Caki2 (cell line): ENCODE measurements at regions not wholly inside any gene's neighbourhood (a gene's known extent, or its start where the extent isn't known, plus 50 kb on each side); places are given as distances from the start of the nearest gene placed in this dataset.

Experiments
- DNase-seq: peaks from one replicate; pipeline ENCODE4 v3.0.0-alpha.2; 2015; ENCODE audit warnings: low read depth
- in situ Hi-C: cut with HindIII; loops from 2 replicates; pipeline ENCODE4 v1.10.0; 2016; ENCODE audit warnings: low sequenced_read_pairs, low pct_unique_long_range_greater_than_20kb, mixed read lengths

DNA sequence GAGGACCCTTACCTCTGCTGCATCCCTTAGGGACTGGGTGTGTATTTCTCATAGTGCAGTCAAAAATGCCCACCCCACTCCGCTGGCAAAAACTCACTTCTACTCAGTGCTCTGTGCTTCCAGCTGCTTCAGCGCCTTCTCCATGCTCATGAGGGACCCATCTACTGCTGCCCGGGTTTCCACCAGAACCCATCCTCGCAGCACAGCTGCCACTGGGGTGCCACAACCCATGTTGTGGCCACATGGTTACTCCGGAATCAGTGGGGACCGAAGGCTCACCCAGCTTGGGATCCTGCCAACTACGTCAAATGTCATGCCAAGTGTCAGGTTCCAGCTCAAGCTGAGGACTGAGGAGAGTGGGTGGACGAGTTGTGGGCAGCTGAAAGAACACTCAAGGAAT is 774.2 kb upstream of the EYS start:
- no peak for DNase-seq
- in situ Hi-C loops: no loop called here

DNA sequence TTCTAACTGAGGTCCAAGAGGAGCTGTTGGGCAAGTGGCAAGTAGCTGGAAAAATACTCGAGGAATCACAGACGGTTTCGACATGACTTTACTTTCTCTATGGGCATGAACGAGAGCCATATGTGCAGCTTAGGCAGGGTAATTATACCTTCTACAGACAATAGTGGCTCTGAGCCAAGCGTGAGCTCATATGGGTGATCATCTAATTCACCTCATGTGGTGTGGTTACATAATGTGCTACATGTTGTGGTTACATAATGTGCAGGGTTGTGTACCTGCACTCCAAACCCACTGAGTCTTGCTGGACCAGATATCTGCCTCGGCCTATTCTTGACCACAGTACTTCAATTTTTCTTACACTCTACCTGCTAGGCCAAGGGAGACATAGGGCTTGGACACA is 771.7 kb upstream of the EYS start:
- in situ Hi-C loops: no loop called here
- DNase-seq: no peak

DNA sequence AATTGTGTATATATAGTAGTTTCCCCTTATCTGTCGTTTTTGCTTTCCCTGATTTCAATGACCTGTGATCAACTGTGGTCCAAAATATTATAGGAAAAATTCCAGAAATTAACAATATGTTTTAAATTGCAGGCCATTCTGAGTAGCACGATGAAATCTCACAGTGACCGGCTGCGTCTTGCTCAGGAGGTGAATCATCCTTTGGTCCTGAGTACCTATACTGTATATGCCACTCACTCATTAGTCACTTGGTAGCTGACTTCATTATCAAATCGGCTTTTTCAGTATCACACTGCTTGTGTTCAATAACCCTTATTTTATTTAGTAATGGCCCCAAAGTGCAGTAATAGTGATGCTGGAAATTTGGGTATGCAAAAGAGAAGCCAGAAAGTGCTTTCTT is 728.3 kb upstream of the EYS start:
- no peak for DNase-seq
- in situ Hi-C loops: no loop called here

DNA sequence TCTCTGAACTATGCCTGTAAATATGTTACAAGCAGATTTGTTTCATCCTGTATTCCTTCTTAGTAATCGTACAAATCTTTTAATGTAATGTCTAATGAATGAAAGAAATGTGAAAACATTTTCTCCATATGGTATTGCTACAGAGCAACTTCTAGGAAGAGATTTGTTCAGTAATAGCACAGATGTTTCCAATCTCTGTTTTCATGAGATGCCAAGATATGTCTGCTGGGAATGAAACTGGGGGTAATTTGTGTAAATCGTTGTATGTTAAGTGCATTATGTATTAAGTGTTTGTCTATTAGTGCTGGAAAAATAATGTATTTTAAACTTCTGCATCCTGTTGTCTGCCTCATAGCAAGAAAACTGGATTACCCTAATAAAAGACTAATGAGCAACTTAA is 722.2 kb upstream of the EYS start:
- DNase-seq: no peak
- in situ Hi-C loops: no loop called here

DNA sequence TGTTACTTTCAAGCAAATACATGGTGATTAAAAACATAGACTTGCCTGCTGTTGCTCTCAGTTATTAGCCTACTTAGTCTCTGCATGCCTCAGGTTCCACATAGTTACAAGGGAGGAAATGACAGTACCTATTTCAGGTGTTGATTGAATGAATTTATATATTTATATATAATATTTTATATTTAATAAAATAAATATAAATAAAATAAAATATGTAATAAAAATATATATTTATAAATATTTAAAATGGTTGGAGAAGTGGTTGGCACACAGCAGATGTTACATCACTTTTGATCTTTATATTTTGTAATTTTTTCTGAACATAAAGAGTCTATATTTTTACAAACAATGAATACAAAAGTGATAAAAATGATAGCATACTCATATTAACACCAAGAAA is 716.0 kb upstream of the EYS start:
- no peak for DNase-seq
- in situ Hi-C loops: no loop called here

DNA sequence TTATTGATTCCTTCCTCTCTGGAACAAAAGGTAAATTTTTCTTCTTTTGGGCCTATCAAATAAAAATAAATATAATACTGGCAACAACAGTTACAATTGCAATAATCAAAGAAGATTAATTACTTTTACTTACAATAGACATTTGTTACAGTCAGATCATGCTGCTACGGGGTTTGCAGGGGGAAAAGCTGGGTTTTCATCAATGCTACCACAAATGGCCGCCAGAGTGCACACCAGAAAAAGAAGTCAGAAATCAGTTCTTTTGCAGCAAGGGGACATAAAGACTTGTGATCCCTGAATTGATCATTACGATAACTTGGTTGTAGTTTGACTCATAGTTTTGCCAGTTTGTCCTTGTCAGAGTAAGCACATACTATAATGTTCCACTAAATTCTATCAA is 714.5 kb upstream of the EYS start:
- in situ Hi-C loops: no loop called here
- no peak for DNase-seq

DNA sequence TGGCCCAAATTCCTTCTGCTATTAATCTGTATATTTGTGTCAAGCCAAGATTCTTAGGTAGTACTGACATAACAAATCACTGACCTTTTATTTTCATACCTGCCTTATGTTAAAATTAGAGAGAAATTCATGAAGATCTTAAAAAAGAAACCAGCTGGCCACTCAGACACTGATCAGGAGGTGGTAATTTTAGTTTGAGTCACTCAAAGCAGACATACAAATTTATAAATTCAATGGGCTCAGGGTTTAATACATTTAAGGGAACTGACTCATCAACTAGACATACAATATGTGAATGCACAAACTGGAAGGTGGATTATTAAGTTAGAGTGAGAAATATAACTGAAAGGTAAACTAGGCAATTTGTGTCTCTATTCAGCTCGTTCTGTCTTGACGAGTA is 711.9 kb upstream of the EYS start:
- in situ Hi-C loops: no loop called here
- no peak for DNase-seq

DNA sequence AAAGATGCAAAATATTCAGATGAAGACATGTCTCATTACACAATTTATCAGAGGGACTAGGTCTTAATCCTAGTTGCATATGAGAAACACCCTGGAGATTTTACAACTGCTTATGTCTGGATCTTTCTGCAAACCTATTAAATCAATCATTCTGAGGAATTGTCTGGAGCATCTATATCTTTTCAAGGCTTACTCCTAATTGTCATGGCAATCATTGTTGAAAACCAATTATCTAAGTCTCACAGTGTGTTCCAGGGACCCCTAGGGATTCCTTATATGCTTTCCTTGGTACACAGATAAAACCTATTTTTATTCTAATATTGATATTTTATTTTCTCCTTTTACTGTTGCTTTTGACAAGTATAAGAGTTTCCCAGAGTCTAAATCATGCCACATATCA is 696.9 kb upstream of the EYS start:
- in situ Hi-C loops: no loop called here
- DNase-seq: no peak

DNA sequence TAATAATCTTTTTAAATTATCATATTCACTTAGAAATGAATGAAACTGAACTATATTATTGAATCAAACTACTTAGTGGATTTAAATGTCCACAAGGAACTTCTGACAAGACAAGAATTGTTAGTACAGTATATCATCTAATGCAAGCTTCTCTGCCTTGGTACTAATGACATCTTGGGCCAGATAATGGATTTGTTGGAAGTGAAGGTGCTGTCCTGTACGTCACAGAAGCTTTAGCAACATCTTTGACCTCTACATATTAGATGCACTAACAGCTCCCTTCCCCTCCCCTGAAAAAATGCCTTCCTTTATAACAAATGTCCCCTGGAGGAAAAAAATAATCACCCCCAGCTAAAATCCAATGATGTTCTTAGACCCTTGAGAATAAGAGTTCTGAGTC is 695.8 kb upstream of the EYS start:
- DNase-seq: no peak

DNA sequence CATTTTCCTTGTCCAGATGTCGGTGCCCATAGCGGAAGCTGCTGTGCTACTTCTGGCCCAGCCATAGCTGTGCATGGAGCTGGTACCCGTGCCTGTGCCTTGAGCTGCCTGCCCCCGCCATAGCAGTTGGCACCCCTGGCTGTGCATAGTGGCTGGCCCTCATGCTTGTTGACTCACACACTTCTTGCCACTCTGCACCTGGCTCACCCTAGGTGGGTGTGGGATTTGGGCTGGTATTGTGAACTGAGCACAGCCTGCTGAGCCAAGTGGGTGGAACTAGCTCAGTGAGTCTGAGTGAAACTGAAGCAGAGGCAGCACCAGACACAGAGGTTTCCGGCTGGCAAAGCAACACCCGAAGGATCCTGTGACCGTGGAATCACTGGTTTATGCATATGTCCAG is 689.5 kb upstream of the EYS start:
- in situ Hi-C loops: no loop called here
- DNase-seq: no peak

More for the DNA sequence above, 695.8 kb upstream of the EYS start:
- in situ Hi-C loops: no loop called here

DNA sequence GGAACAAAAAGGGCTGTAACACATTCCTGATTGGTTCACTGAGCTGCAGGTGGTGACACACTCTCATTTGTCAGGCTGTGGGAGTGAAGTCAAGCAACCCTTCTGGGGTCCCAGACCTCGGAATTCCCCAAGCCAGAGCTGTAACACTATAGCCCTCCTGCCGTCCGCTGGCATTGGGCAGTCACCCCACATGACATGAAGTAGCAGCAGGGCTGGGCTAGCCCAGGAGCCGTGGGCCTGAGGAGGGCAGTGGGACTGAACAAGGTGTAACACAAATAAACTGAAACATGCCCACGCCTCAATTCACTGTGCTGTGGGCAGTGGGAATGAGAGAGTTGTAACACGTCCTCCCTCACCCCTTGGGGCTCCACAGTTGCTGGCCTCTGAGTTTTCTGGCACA is 689.1 kb upstream of the EYS start:
- in situ Hi-C loops: no loop called here
- DNase-seq: no peak

DNA sequence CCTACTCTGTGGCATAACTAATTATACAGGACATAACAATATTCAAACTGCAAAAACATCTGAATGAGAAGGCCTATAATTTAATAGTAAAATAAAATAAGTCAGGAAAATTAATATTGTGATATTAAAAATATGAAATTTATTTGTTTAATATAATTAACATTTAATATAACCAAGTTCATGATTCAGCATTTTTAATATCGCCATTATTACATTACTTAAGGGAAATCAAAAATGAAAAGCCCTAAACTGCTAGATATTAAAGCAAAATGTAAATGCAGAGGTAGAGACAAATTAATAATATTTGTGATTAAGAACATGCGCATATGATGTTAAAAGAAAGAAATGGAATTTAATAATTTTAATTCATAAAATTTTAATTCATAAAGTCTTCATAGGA is 683.4 kb upstream of the EYS start:
- in situ Hi-C loops: no loop called here
- DNase-seq: no peak

DNA sequence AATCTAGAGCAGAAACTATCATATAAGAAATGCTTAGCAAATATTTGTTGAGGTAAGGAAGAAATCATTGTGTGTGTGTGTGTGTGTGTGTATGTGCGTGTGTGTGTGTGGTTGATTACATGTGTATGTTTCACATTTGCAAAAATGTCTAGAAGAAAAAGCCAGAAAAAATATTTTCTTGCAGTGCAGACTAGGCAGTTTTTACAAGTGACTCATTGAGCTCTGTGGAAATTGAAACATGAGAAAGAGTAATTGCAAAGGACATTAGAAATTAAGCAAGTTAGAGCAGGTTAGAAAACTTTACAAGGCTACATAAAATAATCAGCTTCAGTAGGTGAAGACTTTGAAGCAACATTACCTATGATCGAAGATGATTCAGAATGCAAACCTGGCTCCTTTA is 669.0 kb upstream of the EYS start:
- in situ Hi-C loops: no loop called here
- DNase-seq: no peak

DNA sequence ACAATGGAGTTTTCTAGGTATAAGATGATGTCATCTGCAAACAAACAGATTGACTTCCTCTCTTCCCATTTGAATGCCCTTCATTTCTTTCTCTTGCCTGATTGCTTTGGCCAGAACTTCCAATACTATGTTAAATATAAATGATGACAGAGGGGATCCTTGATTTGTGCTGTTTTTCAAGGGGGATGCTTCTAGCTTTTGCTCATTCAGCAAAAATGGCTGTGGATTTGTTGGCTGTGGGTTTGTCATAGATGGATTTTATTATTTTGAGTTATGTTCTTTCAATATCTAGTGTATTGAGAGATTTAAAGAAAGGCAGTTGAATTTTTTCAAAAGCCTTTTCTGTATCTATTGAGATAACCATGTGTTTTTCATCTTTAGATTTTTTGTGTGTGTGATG is 662.4 kb upstream of the EYS start:
- in situ Hi-C loops: no loop called here
- no peak for DNase-seq

DNA sequence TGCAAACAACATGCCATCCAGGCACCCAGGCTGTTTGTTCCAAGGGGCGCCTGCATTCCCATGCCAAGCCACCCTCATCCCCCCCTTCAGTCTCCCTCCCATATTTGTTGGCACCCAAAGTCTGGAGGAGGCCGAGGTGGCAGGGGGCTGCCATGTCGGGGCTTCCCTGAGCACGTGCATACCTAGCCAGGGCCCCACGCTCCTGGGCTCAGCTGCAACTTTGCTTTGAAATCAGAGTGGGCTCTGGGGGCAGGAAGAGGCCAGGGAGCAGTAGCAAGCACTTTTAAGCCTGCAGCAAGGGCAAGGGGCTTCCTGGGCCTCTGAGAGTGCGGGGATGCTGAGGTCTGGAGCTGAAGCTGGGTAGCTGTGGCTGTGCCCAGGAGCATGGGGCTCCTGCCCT is 655.9 kb upstream of the EYS start:
- in situ Hi-C loops: no loop called here
- no peak for DNase-seq

DNA sequence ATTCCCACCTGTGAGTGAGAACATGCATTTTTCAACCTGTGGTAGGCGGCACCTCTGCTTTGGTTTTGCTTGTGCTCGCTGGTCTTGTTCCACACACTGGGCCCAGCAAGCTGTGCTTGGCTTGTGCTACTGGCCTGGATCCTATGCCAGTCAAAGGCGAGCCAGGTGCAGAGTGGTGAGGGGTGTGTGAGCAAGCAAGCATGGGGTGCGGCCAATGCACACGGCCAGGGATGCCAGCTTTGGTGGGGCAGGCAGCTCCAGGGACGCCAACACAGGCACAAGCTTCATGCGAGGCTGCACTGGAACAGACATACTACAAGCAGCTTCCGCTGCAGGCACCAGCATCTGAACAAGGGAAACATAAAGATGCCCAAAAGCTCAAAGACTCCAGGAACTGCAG is 654.9 kb upstream of the EYS start:
- in situ Hi-C loops: no loop called here
- DNase-seq: no peak

DNA sequence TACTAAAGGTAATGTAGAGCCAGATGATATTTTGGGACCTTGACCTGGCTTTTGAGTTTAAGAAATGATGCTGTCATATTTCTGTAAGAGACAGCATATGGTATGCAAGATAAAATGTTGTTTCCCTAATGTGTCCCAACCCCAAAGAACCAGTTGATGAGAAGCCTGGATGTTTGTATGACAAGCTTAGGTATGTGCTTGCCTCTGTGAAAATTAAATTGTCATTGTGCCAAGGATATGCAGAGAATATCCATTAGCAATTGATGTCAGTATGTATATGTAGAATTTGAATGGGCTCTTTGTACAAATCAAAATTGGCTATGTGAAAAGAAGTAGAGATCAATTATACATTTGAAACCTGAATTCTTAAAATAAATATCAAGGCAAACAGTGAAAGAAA is 650.8 kb upstream of the EYS start:
- in situ Hi-C loops: no loop called here
- DNase-seq: no peak

DNA sequence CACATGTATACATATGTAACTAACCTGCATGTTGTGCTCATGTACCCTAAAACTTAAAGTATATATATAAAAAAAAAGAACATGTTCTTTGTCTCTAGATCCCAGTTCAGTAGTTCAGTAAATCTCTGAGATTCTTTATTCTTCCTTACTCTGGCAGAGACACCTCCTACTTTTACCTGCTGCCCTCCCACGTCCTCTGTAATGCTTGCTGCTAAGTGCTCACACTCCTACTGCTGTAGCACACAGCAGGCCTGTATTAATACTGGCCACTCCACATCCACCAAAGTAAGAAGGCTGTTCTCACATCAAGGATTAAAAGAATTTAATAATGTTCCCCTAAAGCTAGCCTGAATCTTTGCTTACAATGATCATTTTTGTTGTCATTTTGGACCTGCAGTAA is 648.4 kb upstream of the EYS start:
- no peak for DNase-seq
- in situ Hi-C loops: no loop called here

DNA sequence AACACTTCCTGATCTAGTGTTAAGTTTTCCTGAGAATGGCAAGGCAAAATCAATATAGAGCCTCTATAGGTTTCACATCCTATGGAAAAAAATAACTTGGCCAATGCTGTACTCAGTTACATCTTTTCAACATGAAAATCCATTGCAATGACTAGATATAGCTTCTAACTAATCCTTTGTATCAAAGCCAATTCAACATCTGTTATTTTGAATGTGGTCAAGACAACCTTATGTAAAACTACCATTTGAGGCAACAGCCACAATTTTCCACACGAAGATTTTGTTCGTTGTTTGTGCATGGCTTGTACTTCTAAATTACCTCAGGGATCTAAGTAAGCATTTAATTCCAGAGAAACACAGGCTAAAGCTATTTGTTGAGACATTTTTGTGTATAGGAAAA is 637.8 kb upstream of the EYS start:
- in situ Hi-C loops: no loop called here
- DNase-seq: no peak

DNA sequence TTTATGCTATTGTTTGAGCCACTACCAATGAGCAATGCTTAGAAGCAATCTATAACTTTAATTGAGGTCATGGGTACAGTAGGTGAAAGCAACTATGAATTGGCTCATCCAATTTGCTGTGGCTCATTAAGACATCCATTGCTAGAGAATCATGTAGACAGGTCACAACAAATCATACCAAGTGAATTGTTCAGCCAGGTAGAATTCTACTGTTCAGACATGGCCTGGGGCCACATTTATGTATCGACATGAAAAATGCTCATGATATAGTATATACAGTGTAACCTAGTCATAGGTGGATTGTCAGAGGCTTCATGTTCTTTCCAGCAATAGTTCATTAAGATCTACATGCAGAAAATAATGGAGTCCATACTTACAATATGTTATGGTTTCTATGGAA is 633.7 kb upstream of the EYS start:
- no peak for DNase-seq
- in situ Hi-C loops: no loop called here

DNA sequence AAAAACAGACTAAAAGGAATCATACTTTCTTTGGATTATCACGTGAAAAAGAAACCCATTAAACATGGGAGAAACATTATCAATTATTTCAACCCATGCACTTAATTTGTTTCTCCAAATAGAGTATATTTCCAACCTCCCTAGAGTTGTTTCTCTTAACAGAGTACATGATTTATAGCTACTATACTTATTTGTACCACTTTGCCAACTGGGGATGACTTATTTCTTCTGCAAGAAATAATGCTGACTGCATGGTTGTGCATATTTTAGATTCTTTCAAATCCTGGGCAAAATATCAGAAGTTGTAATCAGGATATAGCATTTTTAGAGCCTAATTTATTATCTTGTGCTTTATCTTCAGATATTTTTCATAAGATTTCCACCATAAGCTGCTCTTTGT is 629.1 kb upstream of the EYS start:
- in situ Hi-C loops: no loop called here
- DNase-seq: no peak
